ENCODE measurements at regions not wholly inside any gene's neighbourhood (a gene's known extent, or its start where the extent isn't known, plus 50 kb on each side); places are given as distances from the start of the nearest gene placed in this dataset.

GRCh38 chr3:59632760-59633573 lies 583.1 kb upstream of the CFAP20DC start:
- H3K9me3 Mint-ChIP-seq: no peaks in the 10 kb centered on the region
- H3K4me1 Mint-ChIP-seq: no peaks in the 10 kb centered on the region
- H3K4me3 Mint-ChIP-seq: no peak overlapping the region
- ATAC-seq (replicated peaks; ENCODE audit: extremely low read depth, poor library complexity, severe bottlenecking): no peak
- H3K36me3 Mint-ChIP-seq (ENCODE audit: insufficient read depth): peaks cover 2% of the 10 kb centered on the region
- no peak overlapping the region for H3K27ac Mint-ChIP-seq (ENCODE audit: low read depth)
- no peak for DNase-seq (ENCODE audit: low spot score in 2 of 2)
- H3K27me3 Mint-ChIP-seq: no peaks in the 10 kb centered on the region

GRCh38 chr3:59631482-59631881 lies 581.7 kb upstream of the CFAP20DC start:
- Mint-ChIP-seq H3K9me3 (no peaks in the 10 kb centered on the region), H3K36me3 (ENCODE audit: insufficient read depth) (no peaks in the 10 kb centered on the region), H3K4me3 (no peak overlapping the region), H3K4me1 (no peaks in the 10 kb centered on the region), H3K27ac (ENCODE audit: low read depth) (no peak overlapping the region), H3K27me3 (no peaks in the 10 kb centered on the region)
- DNase-seq (ENCODE audit: low spot score in 2 of 2): no peak
- no peak for ATAC-seq (replicated peaks; ENCODE audit: extremely low read depth, poor library complexity, severe bottlenecking)

- peaks cover 9% of the 10 kb centered on the region for H3K9me3 Mint-ChIP-seq
- H3K27me3 Mint-ChIP-seq: no peaks in the 10 kb centered on the region
- no peak overlapping the region for H3K4me3 Mint-ChIP-seq
Observed at GRCh38 chr3:59621037-59621436, 571.2 kb upstream of the CFAP20DC start.

GRCh38 chr3:59620325-59620724 lies 570.5 kb upstream of the CFAP20DC start:
- ATAC-seq (replicated peaks; ENCODE audit: extremely low read depth, poor library complexity, severe bottlenecking): no peak
- Mint-ChIP-seq H3K9me3 (peaks cover 9% of the 10 kb centered on the region), H3K27ac (ENCODE audit: low read depth) (no peak overlapping the region), H3K36me3 (ENCODE audit: insufficient read depth) (no peaks in the 10 kb centered on the region), H3K4me1 (no peaks in the 10 kb centered on the region), H3K27me3 (no peaks in the 10 kb centered on the region), H3K4me3 (no peak overlapping the region)
- no peak for DNase-seq (ENCODE audit: low spot score in 2 of 2)

More at GRCh38 chr3:59621037-59621436, 571.2 kb upstream of the CFAP20DC start:
- no peak for DNase-seq (ENCODE audit: low spot score in 2 of 2)
- Mint-ChIP-seq H3K4me1 (no peaks in the 10 kb centered on the region), H3K36me3 (ENCODE audit: insufficient read depth) (no peaks in the 10 kb centered on the region), H3K27ac (ENCODE audit: low read depth) (no peak overlapping the region)
- no peak for ATAC-seq (replicated peaks; ENCODE audit: extremely low read depth, poor library complexity, severe bottlenecking)

DNA sequence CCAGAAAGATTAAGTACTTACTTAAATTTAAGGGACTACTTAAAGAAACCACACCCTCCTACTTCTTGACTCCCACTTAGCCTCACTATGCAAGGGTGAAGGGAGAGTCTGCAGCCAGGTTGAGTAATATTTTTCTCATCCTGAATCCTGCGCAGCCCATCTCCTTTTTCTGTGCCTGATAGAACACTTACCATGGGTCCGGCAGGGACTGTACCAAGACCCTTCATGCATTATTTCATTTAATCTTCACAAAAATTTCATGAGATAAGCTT lies 562.6 kb upstream of the CFAP20DC start:
- H3K36me3 Mint-ChIP-seq (ENCODE audit: insufficient read depth): no peaks in the 10 kb centered on the region
- DNase-seq (ENCODE audit: low spot score in 2 of 2) (no peak), ATAC-seq (replicated peaks; ENCODE audit: extremely low read depth, poor library complexity, severe bottlenecking) (no peak)
- no peak overlapping the region for H3K4me3 Mint-ChIP-seq
- no peak overlapping the region for H3K27ac Mint-ChIP-seq (ENCODE audit: low read depth)
- no peaks in the 10 kb centered on the region for H3K27me3 Mint-ChIP-seq
- H3K9me3 Mint-ChIP-seq: no peaks in the 10 kb centered on the region
- no peaks in the 10 kb centered on the region for H3K4me1 Mint-ChIP-seq

- H3K27ac Mint-ChIP-seq (ENCODE audit: low read depth): no peak overlapping the region
- H3K4me3 Mint-ChIP-seq: no peak overlapping the region
- no peaks in the 10 kb centered on the region for H3K36me3 Mint-ChIP-seq (ENCODE audit: insufficient read depth)
- H3K27me3 Mint-ChIP-seq: no peaks in the 10 kb centered on the region
- no peaks in the 10 kb centered on the region for H3K4me1 Mint-ChIP-seq
- ATAC-seq (replicated peaks; ENCODE audit: extremely low read depth, poor library complexity, severe bottlenecking) (no peak), DNase-seq (ENCODE audit: low spot score in 2 of 2) (no peak)
- H3K9me3 Mint-ChIP-seq: no peaks in the 10 kb centered on the region
Observed at GRCh38 chr3:59611649-59612443, 562.0 kb upstream of the CFAP20DC start.

GRCh38 chr3:59609657-59610348 lies 560.0 kb upstream of the CFAP20DC start:
- no peak for ATAC-seq (replicated peaks; ENCODE audit: extremely low read depth, poor library complexity, severe bottlenecking)
- no peaks in the 10 kb centered on the region for H3K27me3 Mint-ChIP-seq
- no peak for DNase-seq (ENCODE audit: low spot score in 2 of 2)
- H3K36me3 Mint-ChIP-seq (ENCODE audit: insufficient read depth): no peaks in the 10 kb centered on the region
- no peak overlapping the region for H3K4me3 Mint-ChIP-seq
- H3K27ac Mint-ChIP-seq (ENCODE audit: low read depth): no peak overlapping the region
- H3K9me3 Mint-ChIP-seq: no peaks in the 10 kb centered on the region
- H3K4me1 Mint-ChIP-seq: no peaks in the 10 kb centered on the region

- Mint-ChIP-seq H3K36me3 (ENCODE audit: insufficient read depth) (no peaks in the 10 kb centered on the region), H3K9me3 (no peaks in the 10 kb centered on the region), H3K27me3 (no peaks in the 10 kb centered on the region), H3K27ac (ENCODE audit: low read depth) (no peak overlapping the region), H3K4me1 (no peaks in the 10 kb centered on the region), H3K4me3 (no peak overlapping the region)
- ATAC-seq (replicated peaks; ENCODE audit: extremely low read depth, poor library complexity, severe bottlenecking): no peak
- DNase-seq (ENCODE audit: low spot score in 2 of 2): no peak
Observed at GRCh38 chr3:59608356-59608755, 558.5 kb upstream of the CFAP20DC start.

- Mint-ChIP-seq H3K9me3 (no peaks in the 10 kb centered on the region), H3K4me3 (no peak overlapping the region), H3K4me1 (no peaks in the 10 kb centered on the region), H3K36me3 (ENCODE audit: insufficient read depth) (no peaks in the 10 kb centered on the region), H3K27ac (ENCODE audit: low read depth) (no peak overlapping the region), H3K27me3 (no peaks in the 10 kb centered on the region)
- no peak for DNase-seq (ENCODE audit: low spot score in 2 of 2)
- ATAC-seq (replicated peaks; ENCODE audit: extremely low read depth, poor library complexity, severe bottlenecking): no peak
Observed at GRCh38 chr3:59607656-59608055, 557.8 kb upstream of the CFAP20DC start.

- Mint-ChIP-seq H3K4me1 (no peaks in the 10 kb centered on the region), H3K9me3 (no peaks in the 10 kb centered on the region), H3K27me3 (no peaks in the 10 kb centered on the region), H3K27ac (ENCODE audit: low read depth) (no peak overlapping the region), H3K4me3 (no peak overlapping the region), H3K36me3 (ENCODE audit: insufficient read depth) (no peaks in the 10 kb centered on the region)
- no peak for ATAC-seq (replicated peaks; ENCODE audit: extremely low read depth, poor library complexity, severe bottlenecking)
- DNase-seq (ENCODE audit: low spot score in 2 of 2): no peak
Observed at GRCh38 chr3:59606638-59607266, 556.9 kb upstream of the CFAP20DC start.

- no peaks in the 10 kb centered on the region for H3K27me3 Mint-ChIP-seq
- DNase-seq (ENCODE audit: low spot score in 2 of 2) (no peak), ATAC-seq (replicated peaks; ENCODE audit: extremely low read depth, poor library complexity, severe bottlenecking) (no peak)
- H3K27ac Mint-ChIP-seq (ENCODE audit: low read depth): no peak overlapping the region
- no peaks in the 10 kb centered on the region for H3K4me1 Mint-ChIP-seq
- H3K4me3 Mint-ChIP-seq: no peak overlapping the region
- no peaks in the 10 kb centered on the region for H3K36me3 Mint-ChIP-seq (ENCODE audit: insufficient read depth)
- H3K9me3 Mint-ChIP-seq: no peaks in the 10 kb centered on the region
Observed at GRCh38 chr3:59605944-59606534, 556.2 kb upstream of the CFAP20DC start.

DNA sequence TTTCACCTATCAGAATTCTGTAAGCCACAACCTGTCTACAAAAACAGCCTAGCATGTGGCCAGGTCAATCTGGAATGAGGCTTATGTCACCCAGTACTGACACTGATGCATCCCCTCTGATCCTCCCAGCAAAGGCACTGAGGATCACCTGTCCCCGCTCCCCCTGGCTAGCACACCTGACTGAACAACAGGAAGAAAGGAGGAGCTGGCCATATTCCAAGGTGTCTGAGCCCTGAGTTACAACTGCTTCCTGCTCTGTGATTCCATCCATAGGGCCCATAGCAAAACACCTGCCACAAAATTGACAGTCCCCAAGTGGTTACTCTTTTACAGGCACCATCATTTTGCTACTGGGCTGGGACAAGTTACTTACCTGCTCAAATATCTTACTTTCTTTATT lies 555.5 kb upstream of the CFAP20DC start:
- ATAC-seq (replicated peaks; ENCODE audit: extremely low read depth, poor library complexity, severe bottlenecking) (no peak), DNase-seq (ENCODE audit: low spot score in 2 of 2) (no peak)
- no peaks in the 10 kb centered on the region for H3K36me3 Mint-ChIP-seq (ENCODE audit: insufficient read depth)
- no peak overlapping the region for H3K4me3 Mint-ChIP-seq
- H3K27ac Mint-ChIP-seq (ENCODE audit: low read depth): no peak overlapping the region
- no peaks in the 10 kb centered on the region for H3K9me3 Mint-ChIP-seq
- H3K4me1 Mint-ChIP-seq: no peaks in the 10 kb centered on the region
- H3K27me3 Mint-ChIP-seq: no peaks in the 10 kb centered on the region

Data from central memory CD8-positive, alpha-beta T cell (primary cell).